EL (cell line): ENCODE measurements at regions not wholly inside any gene's neighbourhood (a gene's known extent, or its start where the extent isn't known, plus 50 kb on each side); places are given as distances from the start of the nearest gene placed in this dataset.

Experiments used
- DNase-seq: peaks from one replicate; pipeline ENCODE4 v3.0.0-alpha.2; 2016

DNA sequence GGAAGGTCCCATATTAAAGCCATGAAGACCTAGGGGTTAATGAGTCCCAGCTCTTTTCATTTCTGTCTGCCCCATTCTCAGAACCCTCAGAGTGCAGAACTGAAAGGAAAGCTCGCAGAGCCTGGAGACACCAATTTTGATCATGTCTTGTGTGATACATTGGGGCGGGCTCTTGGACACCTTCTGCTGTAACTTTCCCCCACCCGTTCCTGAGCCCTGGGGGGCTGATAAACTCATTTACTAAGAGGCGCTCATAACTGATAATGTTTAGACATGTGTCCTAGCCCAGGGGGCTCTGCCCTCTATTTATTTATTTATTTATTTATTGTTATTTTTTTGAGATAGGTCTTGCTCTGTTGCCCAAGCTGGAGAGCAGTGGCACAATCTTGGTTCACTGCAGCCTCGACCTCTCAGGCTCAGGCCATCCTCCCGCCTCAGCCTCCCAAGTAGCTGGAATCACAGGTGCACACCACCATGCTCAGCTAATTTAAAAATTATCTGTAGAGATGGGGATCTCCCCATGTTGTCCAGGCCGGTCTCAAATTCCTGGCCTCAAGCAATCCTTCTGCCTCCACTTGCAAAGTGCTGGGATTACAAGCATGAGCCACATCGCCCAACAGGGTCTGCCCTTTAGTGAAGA lies 72.4 kb upstream of the HAAO start:
- DNase-seq: no peak

GRCh38 chr2:42864222-42864621 lies 71.8 kb upstream of the HAAO start:
- no peak for DNase-seq

- DNase-seq: no peak
These were observed 71.4 kb upstream of the HAAO start for GRCh38 chr2:42863751-42864150.

DNA sequence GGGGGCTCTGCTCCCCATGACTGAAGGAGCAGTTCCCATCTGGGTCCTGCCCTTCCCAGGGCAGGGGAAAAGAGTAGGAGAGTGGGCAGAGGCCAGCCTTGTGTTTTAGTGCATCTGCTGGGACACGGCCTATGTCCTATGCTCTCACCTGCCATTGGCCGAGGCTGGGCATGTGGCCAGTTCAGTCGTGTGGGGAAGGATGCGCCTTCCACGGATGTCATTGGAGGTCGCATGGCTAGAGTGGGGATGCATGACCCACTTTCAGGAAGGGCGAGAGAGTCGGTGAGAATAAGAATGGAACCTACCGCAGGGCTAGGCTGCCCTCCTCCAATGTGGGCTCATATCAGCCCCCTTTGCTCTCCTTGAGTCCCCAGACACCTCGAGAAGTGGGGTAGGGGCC lies 70.9 kb upstream of the HAAO start:
- no peak for DNase-seq

- no peak for DNase-seq
These were observed 70.3 kb upstream of the HAAO start for GRCh38 chr2:42862669-42863185.

- no peak for DNase-seq
These were observed 68.9 kb upstream of the HAAO start for GRCh38 chr2:42861321-42861720.

DNA sequence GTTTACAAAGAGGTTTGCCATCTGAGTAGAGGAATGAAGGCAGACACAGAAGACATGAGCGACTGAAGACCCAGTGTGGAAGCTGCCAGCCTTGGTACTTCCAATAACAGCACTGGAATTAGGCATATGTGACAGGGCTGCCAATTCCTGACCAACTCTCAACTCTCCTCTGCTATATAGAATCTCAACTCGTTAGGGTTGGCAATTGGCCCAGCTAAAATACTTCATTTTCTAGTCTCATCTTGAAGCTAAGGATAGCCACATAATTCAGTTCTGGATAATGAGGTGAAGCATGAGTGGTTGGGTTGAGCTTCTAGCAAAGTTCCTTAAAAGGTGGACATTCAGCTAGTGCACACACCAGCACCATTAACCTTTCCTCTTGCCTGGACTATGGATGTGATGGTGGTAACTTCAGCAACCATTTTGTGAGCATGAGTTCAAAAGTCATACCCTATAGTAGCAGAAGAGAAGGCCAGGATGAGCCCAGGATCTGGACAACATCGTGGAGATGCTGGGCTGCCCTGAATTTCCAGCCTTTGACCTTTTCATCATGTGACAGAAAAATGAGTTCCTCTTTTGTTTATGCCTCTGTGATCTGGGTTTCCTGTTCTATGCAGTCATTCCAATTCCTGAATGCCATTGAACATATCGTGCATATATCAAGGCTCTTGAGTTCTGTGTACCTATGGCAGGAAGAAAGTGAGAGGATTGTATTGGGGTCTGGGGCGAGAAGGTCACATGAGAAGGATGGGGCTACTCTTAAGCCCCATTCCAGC lies 68.1 kb upstream of the HAAO start:
- no peak for DNase-seq

DNA sequence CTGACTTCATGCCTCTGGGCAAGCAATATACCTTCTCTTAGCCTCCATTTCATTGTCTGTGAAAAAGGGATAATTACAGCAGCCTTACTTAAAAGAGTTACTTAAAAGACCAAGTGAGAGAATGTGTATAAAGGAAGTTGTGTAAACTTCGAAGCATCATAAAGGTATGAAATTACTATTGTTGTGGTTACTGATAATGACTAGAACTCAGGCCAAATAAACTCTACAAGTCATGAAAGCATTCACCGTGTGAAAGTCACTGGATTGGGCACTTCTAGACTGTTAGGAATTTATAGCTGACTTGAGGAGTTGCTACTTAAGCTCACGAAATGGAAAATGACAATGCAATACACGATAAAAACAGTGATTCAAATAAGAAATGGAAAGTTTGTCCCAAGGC lies 67.4 kb upstream of the HAAO start:
- DNase-seq: no peak

DNA sequence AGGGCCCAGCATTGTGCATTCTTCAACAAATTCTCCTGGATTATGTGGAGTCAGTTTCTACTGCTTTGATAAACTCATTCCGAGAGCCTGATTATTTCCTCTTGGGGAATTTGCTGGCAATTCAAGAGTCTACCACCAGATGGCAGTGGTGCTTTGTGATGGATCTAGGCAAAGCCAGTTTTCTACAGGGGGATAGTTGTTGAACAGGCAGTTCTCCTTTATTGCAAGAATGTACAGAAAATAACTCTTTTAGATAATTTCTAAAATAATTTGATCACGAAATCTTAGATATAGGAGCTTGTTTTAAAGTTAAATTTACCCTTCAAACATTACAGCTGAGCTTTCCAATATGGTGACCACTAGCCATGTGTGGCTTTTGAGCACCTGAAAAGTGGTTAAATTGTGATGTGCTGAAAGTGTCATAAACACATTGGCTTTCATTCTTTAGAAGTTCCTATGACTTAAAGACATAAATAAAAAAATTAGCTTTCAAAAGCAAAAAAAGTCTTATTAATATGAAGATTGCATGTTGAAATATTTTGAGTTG lies 66.7 kb upstream of the HAAO start:
- peak; percentile 69 for DNase-seq

GRCh38 chr2:42858140-42859005 lies 66.0 kb upstream of the HAAO start:
- no peak for DNase-seq

GRCh38 chr2:42856891-42857632 lies 64.7 kb upstream of the HAAO start:
- DNase-seq: no peak

DNA sequence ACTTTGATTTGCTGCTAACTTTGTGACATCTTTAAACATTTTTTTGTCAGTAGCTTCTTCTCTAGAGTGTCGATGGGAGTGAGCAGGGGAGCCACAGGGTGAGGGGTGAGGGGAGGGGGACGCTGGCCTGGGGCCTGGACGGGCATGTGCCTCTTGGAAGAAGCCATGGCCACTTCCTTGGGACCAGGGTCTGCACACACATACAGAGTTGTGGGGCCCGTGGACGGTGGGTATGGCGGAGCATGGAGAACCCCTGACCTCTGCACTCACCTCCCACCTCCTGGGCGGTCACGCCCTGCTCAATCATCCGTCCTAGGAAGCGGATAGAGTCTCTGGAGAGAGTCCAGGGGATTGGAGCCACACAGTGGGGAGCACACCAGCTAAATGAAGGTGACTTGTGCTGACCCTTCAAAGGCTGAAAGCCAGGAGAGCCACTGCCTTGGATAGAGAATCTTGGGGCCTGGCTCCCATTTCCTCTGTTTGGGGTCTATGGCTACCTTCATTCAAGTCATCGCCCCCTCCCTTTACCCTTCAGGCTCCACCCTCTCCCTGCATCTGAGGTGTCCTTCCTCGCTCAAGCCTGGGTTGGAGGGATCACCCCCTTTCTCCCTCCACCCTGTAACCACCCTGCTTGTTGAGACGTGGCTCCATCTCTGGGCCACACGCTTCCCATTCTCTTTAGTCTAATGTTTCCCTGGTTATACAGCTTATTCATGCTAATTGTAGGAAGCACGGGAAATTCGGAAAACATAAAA lies 63.9 kb upstream of the HAAO start:
- no peak for DNase-seq

DNA sequence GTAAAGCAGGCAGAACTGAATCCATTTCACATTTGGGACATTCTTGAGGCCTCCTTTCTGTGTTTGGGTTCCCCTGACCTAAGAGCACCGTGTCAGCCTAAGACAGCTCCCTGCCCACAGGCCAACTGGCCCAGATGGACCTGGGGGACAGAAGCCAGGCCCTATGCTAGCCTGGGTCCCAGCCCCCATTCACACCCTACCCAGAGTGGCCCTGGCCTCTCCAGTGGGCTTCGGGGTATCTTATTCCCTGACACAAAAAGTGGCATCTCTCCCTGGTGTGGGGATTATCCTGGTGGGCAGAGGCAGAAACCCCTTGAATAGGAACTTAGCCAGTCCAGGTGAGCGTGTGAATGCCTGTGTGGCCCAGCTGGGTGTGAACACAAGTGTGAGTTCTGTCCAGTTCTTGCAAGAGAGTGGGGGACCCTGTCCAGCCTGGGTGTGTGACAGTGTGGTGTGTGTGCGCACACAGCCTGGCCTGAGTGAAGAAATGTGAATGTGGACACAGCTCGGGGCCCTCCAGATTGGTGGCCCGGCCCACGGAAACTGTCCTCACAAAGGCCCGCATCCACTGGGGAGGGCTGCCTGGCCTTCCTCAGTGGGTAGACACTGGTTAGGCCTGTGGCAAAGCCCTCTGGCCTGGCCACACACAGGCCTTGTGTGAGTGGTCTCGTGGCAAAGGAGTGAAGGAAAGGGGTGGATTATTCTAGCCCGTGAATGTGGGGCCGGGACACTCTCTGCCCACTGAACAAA lies 63.0 kb upstream of the HAAO start:
- no peak for DNase-seq

DNA sequence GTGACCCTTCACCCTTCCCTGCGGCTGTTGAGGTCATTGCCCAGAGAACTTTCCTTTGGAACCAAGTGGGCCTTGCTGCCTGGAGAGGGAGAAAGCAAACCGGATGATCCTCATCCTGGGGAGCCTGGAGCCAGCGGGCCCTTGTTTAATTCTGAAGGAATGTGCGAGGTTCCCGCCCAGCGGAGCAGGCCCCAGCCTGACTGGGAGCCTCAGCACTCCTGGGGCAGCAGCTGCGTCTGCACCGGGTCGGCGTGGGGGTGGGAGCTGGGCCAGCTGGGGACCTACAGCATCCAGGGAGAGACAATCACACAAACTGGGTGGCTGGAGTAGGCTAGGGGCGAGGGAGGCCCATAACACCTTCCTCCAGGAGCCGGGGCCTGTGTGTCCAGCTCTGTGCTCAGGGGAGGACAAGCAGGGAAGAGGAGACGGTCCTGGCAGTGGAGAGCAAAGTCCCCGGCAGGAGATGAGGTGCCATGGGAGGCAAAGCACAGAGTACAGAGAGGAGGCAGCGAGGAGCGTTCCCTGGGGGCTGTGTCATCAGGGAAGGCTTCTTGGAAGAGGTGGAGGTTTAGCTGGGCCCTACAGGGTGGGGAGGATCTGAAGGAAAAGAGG lies 61.9 kb upstream of the HAAO start:
- peak; percentile 72 for DNase-seq

DNA sequence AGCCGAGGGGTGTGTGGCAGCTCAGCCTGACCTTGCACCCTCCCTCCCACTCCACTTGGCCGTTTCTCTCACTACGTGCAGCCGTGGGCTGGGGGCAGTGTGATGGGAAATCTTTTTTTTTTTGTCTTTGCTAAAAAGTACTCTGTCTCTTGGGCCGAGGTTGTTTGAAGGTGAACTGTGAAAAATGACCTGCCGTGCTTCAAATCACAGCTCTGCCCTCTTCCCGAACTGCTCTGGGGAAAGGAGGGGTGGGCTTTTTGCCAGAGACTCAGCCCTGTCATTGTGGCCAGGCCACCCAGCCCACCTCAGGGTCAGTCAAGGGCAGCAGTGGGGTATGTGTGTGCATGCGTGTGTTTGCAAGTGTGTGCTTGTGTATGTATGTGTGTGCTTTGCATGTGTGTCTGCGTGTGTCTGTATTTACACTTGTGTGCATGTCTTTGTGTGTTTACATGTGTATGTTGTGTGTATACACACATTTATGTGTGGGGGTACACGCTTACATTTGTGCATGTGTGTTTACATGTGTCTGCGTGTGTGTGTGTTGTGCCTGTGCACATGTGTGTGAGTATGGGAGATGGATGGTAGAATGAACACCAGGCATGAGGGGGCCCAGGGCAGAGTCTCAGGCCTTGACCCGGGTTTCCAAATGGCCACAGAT lies 61.3 kb upstream of the HAAO start:
- no peak for DNase-seq

GRCh38 chr2:42852798-42853197 lies 60.4 kb upstream of the HAAO start:
- DNase-seq: no peak

DNA sequence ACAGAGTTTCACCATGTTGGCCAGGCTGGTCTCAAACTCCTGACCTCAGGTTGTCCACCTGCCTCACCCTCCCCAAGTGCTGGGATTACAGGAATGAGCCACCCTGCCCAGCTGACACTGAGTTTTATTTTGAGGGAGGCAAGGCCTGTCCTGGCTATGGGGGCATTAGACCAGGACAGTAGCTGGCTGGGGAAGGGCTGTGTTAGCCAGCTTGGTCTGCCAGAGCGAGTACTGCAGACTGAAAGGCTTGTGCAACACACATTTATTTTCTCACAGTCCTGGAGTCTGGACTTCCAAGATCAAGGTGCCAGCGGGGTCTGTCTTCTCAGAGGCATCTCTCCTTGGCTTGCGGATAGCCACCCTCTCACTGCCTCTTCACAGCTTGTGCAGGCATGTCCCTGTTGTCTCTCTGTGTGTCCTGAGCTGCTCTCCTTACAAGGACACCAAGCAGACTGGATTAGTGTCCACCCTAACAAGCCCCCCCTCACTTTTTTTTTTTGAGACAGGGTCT lies 59.4 kb upstream of the HAAO start:
- DNase-seq: no peak

DNA sequence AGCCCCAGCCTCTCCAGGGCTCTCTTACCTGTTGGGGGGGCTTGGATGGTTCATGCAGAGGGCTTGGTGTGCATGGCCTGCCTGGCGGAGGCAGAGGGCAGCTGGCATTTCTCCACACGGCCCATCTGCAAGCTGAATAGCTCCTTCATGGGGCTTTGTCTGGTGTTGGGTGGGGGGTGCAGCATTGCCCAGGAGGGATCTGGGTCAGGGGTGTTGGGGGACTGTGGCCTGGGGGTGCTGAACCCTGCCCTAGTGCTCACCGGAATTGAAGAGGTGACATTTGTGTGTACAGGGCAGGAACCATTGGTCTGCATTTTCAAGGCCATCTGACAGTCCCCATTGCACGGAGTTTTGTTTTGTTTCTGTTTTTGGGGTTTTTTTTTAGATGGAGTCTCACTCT lies 58.8 kb upstream of the HAAO start:
- no peak for DNase-seq

- no peak for DNase-seq
These were observed 57.8 kb upstream of the HAAO start for GRCh38 chr2:42850016-42850805.
